CD4-positive, CD25-positive, alpha-beta regulatory T cell (primary cell): ENCODE measurements at regions not wholly inside any gene's neighbourhood (a gene's known extent, or its start where the extent isn't known, plus 50 kb on each side); places are given as distances from the start of the nearest gene placed in this dataset.

Experiments used
- ATAC-seq, 2 donors: fragments of 150-1000 bp; cut with Tn5 transposase; one replicate each; pipeline ENCODE4 v1.10.0; 2021; ENCODE audit warnings: low read depth in 2 of 2, moderate number of reproducible peaks in 2 of 2, moderate library complexity in 1 of 2
- DNase-seq, 3 donors: peaks; one replicate each; pipeline versions ENCODE4 v3.0.0 to v3.0.0-alpha.2; 2012 to 2022; ENCODE audit warnings: mixed read lengths in 1 of 3
- H3K27ac ChIP-seq: one replicate; pipeline ENCODE4 v1.7.0; 2013; ENCODE audit warnings: mild to moderate bottlenecking, low read length; ENCODE audit not compliant: insufficient read depth, poor library complexity, severe bottlenecking
- H3K27me3 ChIP-seq: one replicate; pipeline ENCODE4 v1.7.0; 2013; ENCODE audit warnings: low read length; ENCODE audit not compliant: control insufficient read depth, insufficient read depth
- H3K36me3 ChIP-seq: one replicate; pipeline ENCODE4 v1.7.0; 2013; ENCODE audit warnings: mild to moderate bottlenecking, low read length, moderate library complexity; ENCODE audit not compliant: control insufficient read depth, insufficient read depth
- H3K4me1 ChIP-seq: 2 replicates; pipeline ENCODE4 v1.7.0; 2013; ENCODE audit warnings: mild to moderate bottlenecking, low read length; ENCODE audit not compliant: insufficient read depth, control insufficient read depth, poor library complexity, severe bottlenecking
- H3K4me3 ChIP-seq: one replicate; pipeline ENCODE4 v1.7.0; 2013; ENCODE audit warnings: low read depth, mild to moderate bottlenecking, low read length, moderate library complexity
- H3K9me3 ChIP-seq, 2 experiments: 1 replicate in 1 of 2; 2 replicates in 1 of 2; pipeline ENCODE4 v1.7.0; 2013; ENCODE audit warnings: low read length in 2 of 2, mild to moderate bottlenecking in 1 of 2, moderate library complexity in 1 of 2; ENCODE audit not compliant: control insufficient read depth in 2 of 2
- H3K27ac Mint-ChIP-seq, 3 donors: one replicate each; pipeline ENCODE4 v1.8.0; 2020 to 2022; ENCODE audit warnings: mild to moderate bottlenecking in 3 of 3, mixed read lengths in 3 of 3, moderate library complexity in 2 of 3
- H3K27me3 Mint-ChIP-seq: one replicate; pipeline ENCODE4 v1.8.0; 2022; ENCODE audit warnings: mild to moderate bottlenecking, mixed read lengths
- H3K36me3 Mint-ChIP-seq: one replicate; pipeline ENCODE4 v1.8.0; 2020; ENCODE audit warnings: mixed read lengths
- H3K4me1 Mint-ChIP-seq, 4 donors: one replicate each; pipeline ENCODE4 v1.8.0; 2020 to 2022; ENCODE audit warnings: mixed read lengths in 4 of 4, mild to moderate bottlenecking in 1 of 4
- H3K4me3 Mint-ChIP-seq, 4 donors: one replicate each; pipeline ENCODE4 v1.8.0; 2020 to 2022; ENCODE audit warnings: mild to moderate bottlenecking in 4 of 4, mixed read lengths in 4 of 4, moderate library complexity in 3 of 4
- H3K9me3 Mint-ChIP-seq, 7 donors: one replicate each; pipeline ENCODE4 v1.8.0; 2020 to 2022; ENCODE audit warnings: mixed read lengths in 7 of 7, mild to moderate bottlenecking in 3 of 7, moderate library complexity in 2 of 7

GRCh38 chr7:22001345-22002004 is 55.8 kb upstream of the CDCA7L start:
- Mint-ChIP-seq H3K36me3 (no peaks in the 10 kb centered on the region), H3K9me3 (no peaks in the 10 kb centered on the region), H3K4me3 (peak overlapping the region in 2 of 4 donors; percentile 28 to 34), H3K4me1 (peaks cover 0 to 8% (median 4%) of the 10 kb centered on the region in 4 donors), H3K27ac (no peak overlapping the region), H3K27me3 (peaks cover 19% of the 10 kb centered on the region)
- Histone ChIP-seq H3K27me3 (no peaks in the 10 kb centered on the region), H3K27ac (no peak overlapping the region), H3K4me3 (peak overlapping the region; percentile 39), H3K4me1 (no peaks in the 10 kb centered on the region), H3K36me3 (no peaks in the 10 kb centered on the region), H3K9me3 (no peaks in the 10 kb centered on the region)
- ATAC-seq (peak; percentile 58 to 60), DNase-seq (peak in 2 of 3 donors; percentile 59 to 64)

DNA sequence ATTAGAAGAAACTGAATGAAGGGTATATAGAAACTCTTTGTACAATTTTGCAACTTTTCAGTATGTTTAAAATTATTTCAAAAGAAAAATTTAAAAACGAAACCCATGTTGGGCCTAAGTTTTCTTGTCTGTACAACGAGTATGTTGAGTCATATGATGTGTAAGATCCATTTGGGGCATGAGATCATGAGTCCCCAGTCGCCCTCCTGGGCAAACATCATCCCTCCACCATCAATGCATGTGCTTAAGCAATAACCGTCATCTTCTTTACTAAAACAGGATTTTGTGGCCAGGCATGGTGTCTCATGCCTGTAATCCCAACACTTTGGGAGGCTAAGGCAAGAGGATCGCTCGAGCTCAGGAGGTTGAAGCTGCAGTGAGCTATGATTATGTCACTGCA is 54.2 kb upstream of the CDCA7L start:
- no peaks in the 10 kb centered on the region for H3K36me3 ChIP-seq
- Mint-ChIP-seq H3K4me3 (no peak overlapping the region), H3K27ac (no peak overlapping the region), H3K4me1 (peaks cover 0 to 8% (median 4%) of the 10 kb centered on the region in 4 donors), H3K9me3 (no peaks in the 10 kb centered on the region), H3K36me3 (no peaks in the 10 kb centered on the region), H3K27me3 (peaks cover 12% of the 10 kb centered on the region)
- no peak for ATAC-seq
- H3K27ac ChIP-seq = no peak overlapping the region
- no peaks in the 10 kb centered on the region for H3K4me1 ChIP-seq
- H3K27me3 ChIP-seq = no peaks in the 10 kb centered on the region
- no peak for DNase-seq
- no peaks in the 10 kb centered on the region for H3K9me3 ChIP-seq
- H3K4me3 ChIP-seq = no peak overlapping the region

DNA sequence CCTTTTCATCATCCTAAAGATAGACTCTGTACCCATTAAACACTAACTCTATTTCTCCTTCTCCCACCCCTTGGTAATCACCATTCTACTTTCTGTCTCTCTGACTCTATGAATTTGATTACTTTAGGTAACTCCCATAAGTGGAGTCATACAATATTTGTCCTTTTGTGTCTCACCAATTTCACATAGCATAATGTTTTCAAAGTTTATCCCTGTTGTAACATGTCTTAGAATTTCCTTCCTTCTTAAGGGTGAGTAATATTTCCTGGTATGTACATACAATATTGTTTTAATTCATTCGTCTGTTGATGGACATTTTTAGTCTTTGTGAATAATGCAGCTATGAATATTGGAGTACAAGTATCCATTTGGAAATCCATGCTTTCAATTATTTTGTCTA is 50.9 kb upstream of the CDCA7L start:
- Mint-ChIP-seq H3K4me3 (no peak overlapping the region), H3K27ac (no peak overlapping the region), H3K4me1 (peaks cover 0 to 8% (median 4%) of the 10 kb centered on the region in 4 donors), H3K9me3 (no peaks in the 10 kb centered on the region), H3K27me3 (no peaks in the 10 kb centered on the region), H3K36me3 (no peaks in the 10 kb centered on the region)
- DNase-seq (no peak), ATAC-seq (no peak)
- H3K9me3 ChIP-seq = no peaks in the 10 kb centered on the region
- H3K27ac ChIP-seq = no peak overlapping the region
- H3K4me3 ChIP-seq = no peak overlapping the region
- H3K4me1 ChIP-seq = no peaks in the 10 kb centered on the region
- H3K27me3 ChIP-seq = peaks cover 2% of the 10 kb centered on the region
- no peaks in the 10 kb centered on the region for H3K36me3 ChIP-seq
